A673 (cell line): ENCODE measurements at regions not wholly inside any gene's neighbourhood (a gene's known extent, or its start where the extent isn't known, plus 50 kb on each side); places are given as distances from the start of the nearest gene placed in this dataset.
A peak's percentile ranks its signal among the peaks of the same experiment; 100 is the strongest.

Source experiments
- BruUV-seq: library from RNA; stranded (reverse); fragments of 400-500 nt; replicated peaks from 2 replicates; lab custom pipeline; 2021; lab: Mats Ljungman, UMichigan
- CTCF ChIA-PET: fragments of 300-600 bp; sonication (Branson Sonifier 250); formaldehyde crosslinking; loops from one replicate; lab custom pipeline; 2022; ENCODE audit warnings: antibody characterized with exemption; lab: Charles Lee
- POLR2A ChIA-PET: fragments of 300-600 bp; sonication (Branson Sonifier 250); formaldehyde crosslinking; loops from one replicate; lab custom pipeline; 2022; ENCODE audit warnings: antibody characterized with exemption; ENCODE audit not compliant: low non-redundant PET; lab: Charles Lee
- DNase-seq: peaks from one replicate; pipeline ENCODE4 v3.0.0-alpha.2; 2015; ENCODE audit warnings: low spot score
- H3K27ac ChIP-seq: fragments of 200-600 bp; sonication (generic); 2 replicates; pipeline ENCODE4 v1.5.1; 2016; ENCODE audit warnings: mixed run types, low read depth, mild to moderate bottlenecking, mixed read lengths, antibody characterized with exemption, low read length; ENCODE audit not compliant: poor library complexity, severe bottlenecking
- H3K27me3 ChIP-seq: fragments of 200-600 bp; sonication (generic); replicated peaks from 2 replicates; pipeline ENCODE4 v1.6.1; 2017; ENCODE audit warnings: mixed run types, low read depth, mild to moderate bottlenecking, mixed read lengths, antibody characterized with exemption, low read length; ENCODE audit not compliant: insufficient read depth, poor library complexity
- H3K36me3 ChIP-seq: fragments of 200-600 bp; sonication (generic); 2 replicates; pipeline ENCODE4 v1.6.1; 2016; ENCODE audit warnings: mixed run types, mild to moderate bottlenecking, mixed read lengths, antibody characterized with exemption, low read length; ENCODE audit not compliant: insufficient read depth, poor library complexity, severe bottlenecking
- H3K4me1 ChIP-seq: fragments of 200-600 bp; sonication (generic); 2 replicates; pipeline ENCODE4 v1.6.1; 2017; ENCODE audit warnings: mixed run types, mild to moderate bottlenecking, mixed read lengths, antibody characterized with exemption, low read length; ENCODE audit not compliant: insufficient read depth, poor library complexity, severe bottlenecking
- H3K4me3 ChIP-seq: fragments of 200-600 bp; sonication (generic); 2 replicates; pipeline ENCODE4 v1.5.1; 2016; ENCODE audit warnings: low read depth, mixed run types, mild to moderate bottlenecking, mixed read lengths, low read length; ENCODE audit not compliant: poor library complexity, severe bottlenecking
- H3K9me3 ChIP-seq: fragments of 200-600 bp; sonication (generic); 2 replicates; pipeline ENCODE4 v1.6.1; 2016; ENCODE audit warnings: mixed run types, low read depth, mild to moderate bottlenecking, mixed read lengths, antibody characterized with exemption, low read length; ENCODE audit not compliant: poor library complexity, severe bottlenecking
- CTCF ChIP-seq: fragments of 300-800, 200-600 bp; sonication (generic); conservative IDR thresholded peaks from 2 replicates; pipeline ENCODE4 v1.5.1; 2017; ENCODE audit warnings: low read depth, mild to moderate bottlenecking, antibody characterized with exemption, low read length, moderate library complexity, mixed read lengths
- EZH2 ChIP-seq: fragments of 200-600 bp; sonication (generic); IDR thresholded peaks from 2 replicates; pipeline ENCODE4 v1.6.1; 2017; ENCODE audit warnings: borderline replicate concordance, low read depth, mild to moderate bottlenecking, mixed read lengths, antibody characterized with exemption, low read length; ENCODE audit not compliant: poor library complexity, severe bottlenecking
- intact Hi-C: fragments of 100-400 bp; cut with micrococcal nuclease; formaldehyde crosslinking; loops from one replicate; pipeline ENCODE4 v1.10.0; 2022; ENCODE audit not compliant: unreplicated experiment

DNA sequence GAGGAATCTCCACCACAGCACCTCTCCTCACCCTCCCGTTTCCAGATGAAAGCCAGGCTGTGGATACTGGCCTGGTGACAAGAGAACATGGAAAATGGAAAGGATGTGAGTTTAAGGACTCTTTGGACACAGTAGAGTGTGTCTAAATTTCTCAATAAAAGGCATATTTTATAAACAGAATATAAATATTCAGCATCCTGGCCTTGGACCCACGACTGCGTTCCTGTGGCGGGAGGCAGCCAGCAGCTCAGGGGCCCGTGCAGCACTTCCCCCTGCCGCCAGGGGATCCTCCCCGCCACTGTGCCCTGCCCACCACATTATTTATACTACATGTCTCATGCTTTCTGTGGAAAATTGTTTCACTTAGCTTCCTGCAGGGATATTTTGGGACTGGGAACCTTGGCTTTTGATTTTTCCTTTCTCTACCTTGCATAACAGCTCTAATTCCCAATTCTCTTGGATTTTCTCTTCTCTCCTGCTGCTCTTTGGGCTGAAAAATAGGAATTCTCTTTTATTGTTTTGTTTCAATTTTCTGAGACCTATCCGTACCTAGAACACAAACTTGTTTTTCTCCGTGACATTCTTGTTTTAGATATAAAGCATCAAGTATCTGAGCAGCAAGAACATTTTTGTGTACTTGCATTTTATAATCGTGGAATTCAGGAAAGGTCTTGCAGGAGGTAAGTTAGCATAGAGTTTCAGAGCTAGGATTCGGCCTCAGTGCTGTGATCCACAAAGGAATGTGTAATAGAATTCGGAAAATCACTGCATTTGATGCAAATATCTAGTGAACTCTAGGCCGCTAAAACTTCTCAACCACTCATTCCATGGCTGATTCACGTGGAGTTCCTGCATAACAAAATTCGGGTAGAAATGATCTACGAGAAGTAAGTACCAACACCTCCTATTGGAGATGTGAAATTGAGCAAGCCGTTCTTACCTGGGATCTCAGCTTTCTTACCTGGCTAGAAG lies 107.7 kb upstream of the SPATA13 start:
- intact Hi-C loops: loop anchor here (1.0 kb wide), 1 partner anchor 167 kb away; no protein-coding TSS in a partner anchor
- Histone ChIP-seq H3K27ac (no peak overlapping the region), H3K36me3 (no peaks in the 10 kb centered on the region), H3K4me1 (peaks cover 9% of the 10 kb centered on the region), H3K27me3 (no peaks in the 10 kb centered on the region), H3K9me3 (no peaks in the 10 kb centered on the region), H3K4me3 (no peak overlapping the region)
- no TSS peak for BruUV-seq
- TF ChIP-seq EZH2 (no peak), CTCF (no peak)
- DNase-seq: peak; percentile 27
- ChIA-PET POLR2A (no interaction called here), CTCF (interaction anchor here (0.5 to 1.7 kb wide), 5 partner anchors 31 to 388 kb away, joined by 3 to 14 read pairs (median 5); no protein-coding TSS in a partner anchor)

DNA sequence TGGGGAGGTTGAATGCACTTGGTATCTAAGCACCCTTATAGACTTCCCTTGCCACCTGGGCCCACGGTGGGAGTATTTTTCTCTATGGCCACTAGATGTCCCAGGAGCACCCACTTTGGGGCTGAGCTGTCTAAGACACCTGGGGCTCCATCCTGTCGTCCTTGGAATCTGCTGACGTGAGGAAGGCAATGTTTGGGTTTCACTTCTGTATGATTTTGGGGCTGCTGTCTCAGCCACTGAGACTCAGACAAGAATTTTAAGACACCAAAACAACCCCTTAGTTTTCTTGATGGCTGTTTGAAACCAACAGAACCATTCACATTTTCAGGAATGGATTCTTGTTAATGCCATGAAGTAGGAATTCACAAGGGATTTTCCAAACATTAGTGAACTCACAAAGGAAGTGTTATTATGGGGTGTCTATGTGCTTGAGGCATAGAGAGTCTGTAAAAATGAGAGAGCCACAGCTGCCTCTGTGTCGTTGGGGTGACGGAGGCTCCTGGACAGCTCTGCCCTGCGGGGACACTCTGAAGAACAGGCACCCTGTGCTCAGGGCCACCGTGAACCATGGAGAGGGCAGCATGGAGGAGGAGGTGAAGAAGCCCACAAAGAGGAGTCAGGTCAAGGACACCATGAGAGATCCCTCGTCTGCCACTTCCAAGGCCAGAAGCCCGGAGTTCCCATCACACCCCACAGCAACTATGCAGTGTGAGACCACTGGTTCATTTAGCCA lies 106.8 kb upstream of the SPATA13 start:
- peak; percentile 80 for DNase-seq
- Histone ChIP-seq H3K4me3 (no peak overlapping the region), H3K27me3 (no peaks in the 10 kb centered on the region), H3K9me3 (no peaks in the 10 kb centered on the region), H3K27ac (no peak overlapping the region), H3K4me1 (peaks cover 9% of the 10 kb centered on the region), H3K36me3 (no peaks in the 10 kb centered on the region)
- CTCF ChIA-PET: interaction anchor here (0.5 to 1.7 kb wide), 5 partner anchors 30 to 1117 kb away, joined by 3 to 14 read pairs (median 5); no protein-coding TSS in a partner anchor
- TF ChIP-seq EZH2: no peak
- peak; percentile 80 for TF ChIP-seq CTCF
- POLR2A ChIA-PET: no interaction called here
- intact Hi-C loops: loop anchor here (1.0 kb wide), 1 partner anchor 167 kb away; no protein-coding TSS in a partner anchor
- BruUV-seq: no TSS peak

GRCh38 chr13:24056616-24057137 lies 103.8 kb upstream of the SPATA13 start:
- Histone ChIP-seq H3K4me1 (peaks cover 9% of the 10 kb centered on the region), H3K27ac (no peak overlapping the region), H3K36me3 (no peaks in the 10 kb centered on the region), H3K9me3 (no peaks in the 10 kb centered on the region), H3K4me3 (no peak overlapping the region), H3K27me3 (no peaks in the 10 kb centered on the region)
- ChIA-PET CTCF (no interaction called here), POLR2A (no interaction called here)
- no peak for DNase-seq
- BruUV-seq: no TSS peak
- intact Hi-C loops: no loop called here
- TF ChIP-seq EZH2: no peak
- TF ChIP-seq CTCF: no peak
